RPMI7951 (cell line): ENCODE measurements at regions not wholly inside any gene's neighbourhood (a gene's known extent, or its start where the extent isn't known, plus 50 kb on each side); places are given as distances from the start of the nearest gene placed in this dataset.
"Not testable (repeated sequence)": the region's sequence is repeated elsewhere in the genome, so short reads cannot be mapped to it uniquely, and the experiment has no call there.

ENCODE experiments used
- DNase-seq: peaks from one replicate; pipeline ENCODE4 v3.0.0-alpha.2; 2012; ENCODE audit warnings: low read depth

DNA sequence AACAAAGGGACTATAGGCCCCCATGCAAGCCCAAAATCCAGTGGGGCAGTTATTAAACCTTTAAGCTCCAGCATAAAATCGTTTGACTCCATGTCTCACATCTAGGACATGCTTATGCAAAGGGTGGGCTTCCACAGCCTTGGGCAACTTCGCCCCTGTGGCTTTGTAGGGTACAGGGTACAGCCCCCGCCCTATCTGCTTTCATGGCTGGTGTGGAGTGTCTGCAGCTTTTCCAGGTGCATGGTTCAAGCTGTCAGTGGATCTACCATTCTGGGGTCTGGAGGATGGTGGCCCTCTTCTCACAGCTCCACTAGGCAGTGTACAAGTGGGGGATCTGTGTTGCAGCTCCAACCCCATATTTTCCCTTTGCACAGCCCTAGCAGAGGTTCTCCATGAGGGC is 559.8 kb upstream of the TECRL start:
- no peak for DNase-seq

DNA sequence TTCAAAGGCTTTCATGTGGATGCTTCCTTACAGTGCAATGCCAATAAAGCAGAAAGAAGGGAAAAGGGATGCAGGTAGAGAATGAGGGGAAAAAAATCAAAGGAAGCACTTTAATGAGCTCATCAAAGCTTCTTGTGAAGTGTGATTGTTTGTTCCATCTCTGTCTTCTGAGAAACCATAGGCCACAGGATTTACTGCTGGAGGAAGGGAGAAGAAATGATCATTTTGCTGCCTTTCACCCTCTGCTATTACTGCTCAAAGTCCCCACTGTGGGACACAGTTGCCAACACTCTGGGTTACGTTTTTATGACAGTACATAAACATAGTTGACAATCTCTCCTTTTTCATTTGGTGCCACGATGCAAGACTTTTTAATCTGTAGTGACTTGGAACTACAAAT is 558.0 kb upstream of the TECRL start:
- no peak for DNase-seq

DNA sequence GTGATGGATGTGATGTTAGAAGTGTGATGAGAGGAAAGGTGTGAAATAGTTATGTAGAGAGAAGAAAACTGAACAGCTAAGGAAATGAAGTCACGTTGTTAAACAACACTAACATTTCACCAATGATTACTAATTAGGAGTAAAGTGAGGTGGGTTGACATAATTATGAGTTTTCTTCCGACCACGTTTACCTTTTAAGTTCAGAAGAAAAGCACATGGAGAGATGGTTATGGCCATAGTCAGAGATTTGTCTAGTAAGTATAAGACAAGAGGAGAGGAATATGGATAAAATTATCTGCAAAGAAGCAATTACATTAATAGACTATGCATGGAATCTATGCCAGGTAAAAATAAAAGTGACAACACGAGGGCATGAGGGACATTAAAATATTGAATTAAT is 551.3 kb upstream of the TECRL start:
- DNase-seq: no peak

DNA sequence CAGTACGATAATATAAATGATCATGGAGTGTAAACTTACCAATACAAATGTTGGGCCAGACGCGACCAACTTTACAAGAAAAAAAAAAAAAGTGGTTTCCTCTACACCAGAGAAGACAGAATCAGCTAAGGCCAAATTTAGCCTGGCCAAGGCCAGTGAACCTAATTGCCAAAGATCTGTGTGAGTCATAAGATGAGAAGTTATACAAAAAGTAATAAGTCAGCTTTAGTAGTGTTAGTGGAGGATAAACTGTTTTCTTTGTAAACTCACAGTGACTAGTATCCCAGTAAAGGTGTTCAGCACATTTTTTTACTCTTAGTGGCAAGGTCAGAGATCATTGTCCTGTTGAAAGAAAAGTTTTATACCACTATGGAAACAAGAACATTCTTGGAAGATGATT is 531.4 kb upstream of the TECRL start:
- no peak for DNase-seq

DNA sequence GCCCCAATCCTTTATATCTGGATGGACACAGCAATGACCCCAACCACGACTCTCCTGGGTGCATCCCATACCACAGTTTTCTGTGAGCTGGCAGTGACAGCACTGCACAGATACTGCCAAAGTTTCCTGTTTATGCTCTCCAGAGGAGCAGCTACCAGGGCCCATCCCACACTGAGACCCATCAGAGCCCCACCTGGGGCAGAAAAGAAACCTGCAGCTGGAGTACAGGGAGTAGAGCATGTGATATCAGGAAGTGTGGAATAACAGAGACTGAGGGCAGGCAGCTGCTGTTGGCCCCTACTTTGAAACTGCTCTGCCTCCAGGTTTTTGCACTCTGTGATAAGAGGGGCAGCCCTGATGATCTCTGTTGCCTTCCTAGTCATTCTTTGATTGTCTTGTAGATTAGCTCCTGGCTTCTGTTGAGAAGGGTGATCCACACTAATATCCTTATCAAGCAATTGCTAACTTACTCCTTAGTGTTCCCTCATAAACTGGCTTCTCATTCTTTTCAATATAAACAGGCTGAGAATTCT is 526.3 kb upstream of the TECRL start:
- no peak for DNase-seq

DNA sequence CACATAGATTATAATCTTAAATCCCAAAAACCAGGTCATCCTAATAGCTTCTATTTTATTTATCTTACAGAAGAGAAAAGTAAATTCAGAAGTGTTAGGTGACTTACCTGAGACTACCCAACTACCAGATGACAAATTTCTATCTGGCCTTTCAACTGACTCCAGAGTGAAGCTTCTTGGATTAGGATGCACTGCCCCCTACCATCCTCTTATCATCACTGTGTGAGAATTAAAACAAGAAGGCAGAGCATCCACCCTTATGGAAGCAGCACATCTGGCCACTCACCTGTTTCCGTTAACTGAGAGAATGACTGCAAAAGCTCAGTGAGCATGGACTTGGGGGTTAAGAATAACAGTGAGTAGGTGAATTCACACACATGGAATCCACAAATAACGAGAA is 502.6 kb upstream of the TECRL start:
- DNase-seq: no peak

DNA sequence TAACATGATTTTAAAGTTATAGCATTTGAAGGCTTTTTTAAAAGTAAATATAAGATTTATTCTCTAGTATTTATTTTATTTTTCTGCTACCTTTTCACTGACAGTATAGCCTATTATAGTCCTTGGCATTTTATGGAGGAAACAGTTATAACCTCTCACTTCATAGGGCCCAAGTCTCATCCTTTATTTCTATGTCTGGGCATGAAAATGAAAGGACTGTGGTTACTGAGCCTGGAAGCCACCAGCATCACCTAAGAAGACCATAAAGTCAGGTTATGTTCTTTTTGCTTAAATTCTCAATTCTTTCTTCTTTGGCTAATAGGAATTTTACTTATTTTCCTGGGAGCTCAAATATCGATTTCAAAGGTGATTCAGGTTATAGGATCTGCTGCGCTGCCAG is 494.7 kb upstream of the TECRL start:
- DNase-seq: no peak

DNA sequence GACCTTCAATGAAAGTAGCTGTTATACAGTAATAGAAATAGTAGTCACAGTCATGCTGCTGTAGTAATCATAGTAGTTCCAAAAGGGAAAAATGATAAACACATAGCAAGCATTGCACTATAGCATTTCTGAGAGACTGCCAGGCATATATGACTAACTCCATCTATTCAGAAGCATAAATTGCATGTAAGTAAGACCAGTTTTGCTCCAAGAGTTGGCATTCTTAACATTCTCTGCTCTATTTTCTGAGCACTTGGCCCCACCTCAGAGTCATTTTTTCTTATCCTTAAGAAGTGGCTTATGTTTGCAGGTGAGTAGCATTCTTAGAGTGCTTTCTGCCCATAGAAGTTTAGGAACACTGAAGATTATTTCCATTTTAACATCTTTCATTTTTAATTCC is 490.3 kb upstream of the TECRL start:
- DNase-seq: no peak

DNA sequence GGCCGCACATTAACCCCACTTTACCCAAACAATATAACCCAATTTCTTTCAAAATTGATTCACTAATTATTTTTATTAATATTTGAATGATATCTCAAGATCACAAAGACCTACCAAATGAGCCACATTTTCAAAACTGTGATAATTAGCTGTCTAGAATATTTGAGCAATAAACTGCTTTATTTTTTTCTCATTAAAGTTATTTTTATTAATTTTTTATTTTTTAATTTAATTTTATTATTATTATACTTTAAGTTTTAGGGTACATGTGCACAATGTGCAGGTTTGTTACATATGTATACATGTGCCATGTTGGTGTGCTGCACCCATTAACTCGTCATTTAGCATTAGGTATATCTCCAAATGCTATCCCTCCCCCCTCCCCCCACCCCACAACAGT is 489.8 kb upstream of the TECRL start:
- DNase-seq: not testable (repeated sequence)

DNA sequence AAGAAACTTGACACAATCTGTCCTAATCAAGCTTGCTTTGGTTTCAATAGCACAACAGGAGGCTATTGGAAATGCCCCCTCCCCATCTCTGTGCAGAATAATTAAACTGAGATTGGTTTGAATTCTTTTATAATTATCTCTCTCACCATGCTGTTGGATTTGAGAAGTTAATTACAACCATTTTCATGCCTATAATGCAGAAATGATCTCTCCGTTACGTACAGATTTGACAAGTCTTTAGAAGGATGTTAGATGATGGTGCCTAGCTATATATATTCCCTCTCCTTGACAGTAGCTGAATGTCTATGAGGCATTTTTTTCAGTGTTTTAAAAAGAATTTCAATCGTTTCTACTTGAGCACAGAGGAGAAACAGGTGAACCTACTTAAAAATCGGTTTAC is 488.4 kb upstream of the TECRL start:
- no peak for DNase-seq

DNA sequence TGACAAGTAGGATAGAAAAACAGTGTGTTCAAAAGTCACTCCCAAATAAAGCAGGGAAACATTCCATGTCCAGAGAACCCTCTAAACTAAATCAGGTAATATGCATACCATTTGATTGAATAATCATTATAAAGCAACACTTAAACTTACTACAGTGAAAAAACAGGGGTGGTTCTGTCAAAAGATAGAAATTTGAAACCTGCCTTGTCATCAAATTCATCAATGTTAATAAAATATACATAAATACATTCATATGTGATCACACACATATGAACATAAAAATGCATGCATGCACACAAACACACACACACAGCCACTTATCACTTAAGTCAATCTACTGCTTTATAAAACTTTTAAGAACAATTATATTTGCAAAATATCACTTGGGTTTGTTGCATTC is 485.8 kb upstream of the TECRL start:
- no peak for DNase-seq

DNA sequence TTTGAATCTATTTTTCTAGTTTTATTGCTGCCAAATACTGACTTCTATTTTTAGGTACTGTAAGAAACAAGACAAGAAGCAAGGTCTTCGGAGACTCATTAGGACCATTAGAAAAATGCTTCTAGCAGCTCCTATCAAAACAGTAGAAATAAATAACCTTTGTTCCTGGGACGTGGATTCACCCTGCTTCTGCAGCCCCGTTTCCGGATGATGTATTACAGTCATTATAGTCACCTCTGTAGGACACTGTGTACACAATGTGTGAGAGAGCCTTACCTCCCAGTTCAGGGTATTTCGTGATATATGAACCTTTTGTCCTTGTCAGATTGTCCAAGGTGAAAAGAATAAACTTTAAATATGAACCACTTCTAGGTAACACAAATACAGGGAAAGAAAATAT is 484.0 kb upstream of the TECRL start:
- no peak for DNase-seq

DNA sequence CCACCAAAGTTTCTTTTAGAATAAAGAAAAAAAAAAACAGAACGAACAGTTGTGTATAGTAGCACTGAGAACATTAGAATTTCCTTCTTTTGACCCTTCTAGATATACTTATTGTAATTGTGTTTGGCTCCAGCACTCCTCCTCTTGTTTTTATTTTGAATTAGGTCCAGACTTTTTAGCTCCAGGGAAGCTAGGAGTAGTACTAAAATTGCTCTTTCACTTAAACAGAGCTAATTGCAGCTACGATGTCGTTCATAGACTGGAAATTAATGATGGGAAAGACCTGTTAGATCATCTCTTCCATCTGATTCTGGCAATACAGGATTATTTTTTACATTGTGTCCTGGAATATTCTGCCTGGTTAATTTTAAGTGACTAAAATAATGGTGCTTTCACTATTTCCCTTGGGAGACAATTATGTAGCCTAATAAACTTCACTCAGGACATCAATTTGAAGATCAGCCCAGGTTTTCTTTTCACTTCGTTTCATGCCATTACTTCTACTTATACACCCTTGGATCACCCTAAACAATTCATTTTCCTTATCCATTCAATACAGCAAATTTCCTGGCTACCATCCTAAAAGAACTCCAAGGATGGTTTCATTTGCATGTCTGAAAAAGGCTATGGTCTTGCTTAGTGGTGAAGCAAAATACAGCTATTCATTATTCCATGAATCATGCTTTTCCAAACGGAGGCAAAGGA is 480.8 kb upstream of the TECRL start:
- DNase-seq: no peak

DNA sequence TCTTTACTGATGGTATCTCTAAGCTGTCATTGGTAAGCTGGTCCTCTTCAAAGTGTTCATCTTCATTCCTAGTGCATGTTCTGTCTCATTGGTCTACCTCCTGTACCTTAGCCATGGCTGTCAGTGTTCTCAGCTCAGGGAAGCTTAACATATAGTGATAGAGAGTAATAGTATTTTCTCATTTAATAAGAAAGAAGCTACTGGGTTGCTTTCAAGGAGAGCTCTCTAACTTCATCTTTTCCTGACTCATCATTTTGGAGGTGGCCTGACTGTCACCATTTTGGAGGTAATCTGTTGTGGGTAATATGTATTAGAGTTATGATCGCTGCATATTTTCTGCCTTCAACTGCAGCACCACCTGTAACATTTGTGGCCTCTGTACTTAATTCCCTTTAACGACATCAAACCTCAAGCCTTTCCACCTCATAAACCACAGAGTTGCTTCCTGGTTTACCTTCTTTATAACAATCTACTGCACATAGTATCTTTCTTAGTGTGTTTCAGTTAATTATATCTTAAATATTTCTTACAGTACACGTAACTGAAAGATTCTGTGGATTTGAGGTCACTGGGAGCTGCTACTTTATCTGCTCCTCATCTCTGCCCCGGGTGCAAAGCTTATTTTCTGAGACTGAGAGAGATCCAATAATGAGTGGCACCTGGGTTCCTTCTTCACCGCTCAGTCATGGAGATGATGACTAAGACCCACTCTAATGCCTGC is 474.0 kb upstream of the TECRL start:
- DNase-seq: no peak

DNA sequence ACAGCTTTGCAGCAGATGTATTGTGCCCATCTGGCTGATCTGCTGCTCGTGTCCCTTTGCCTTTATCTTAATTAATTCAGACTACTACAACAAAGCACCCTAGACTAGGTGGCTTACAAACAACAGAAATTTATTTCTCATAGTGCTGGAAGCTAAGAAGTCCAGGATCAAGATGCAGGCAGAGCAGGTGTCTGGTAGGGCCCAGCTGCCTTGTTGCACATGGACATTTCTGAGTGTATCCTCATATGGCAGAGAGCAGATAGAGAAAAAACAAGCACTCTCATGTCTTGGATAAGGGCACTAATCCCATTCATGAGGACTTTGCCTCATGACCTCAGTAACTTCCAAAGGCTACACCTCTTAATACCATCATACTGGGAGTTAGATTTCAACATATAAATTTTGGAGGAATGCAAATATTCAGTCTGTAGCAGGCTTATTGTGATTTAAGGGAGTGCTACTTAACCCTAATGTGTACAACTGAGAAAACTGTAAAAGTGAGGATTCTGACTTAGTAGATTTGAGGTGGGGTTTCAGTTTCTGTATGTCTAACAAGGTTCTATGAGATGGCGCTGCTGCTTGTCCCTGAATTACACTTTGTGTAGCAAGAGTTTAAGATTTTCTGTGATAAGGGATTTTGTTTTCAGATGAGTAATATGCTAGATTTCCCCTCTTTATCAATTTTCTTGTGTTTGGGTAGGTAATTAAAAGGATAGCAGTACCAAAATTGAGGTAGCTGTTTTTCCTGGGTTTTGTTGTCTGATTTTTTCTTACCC is 473.2 kb upstream of the TECRL start:
- DNase-seq: no peak

DNA sequence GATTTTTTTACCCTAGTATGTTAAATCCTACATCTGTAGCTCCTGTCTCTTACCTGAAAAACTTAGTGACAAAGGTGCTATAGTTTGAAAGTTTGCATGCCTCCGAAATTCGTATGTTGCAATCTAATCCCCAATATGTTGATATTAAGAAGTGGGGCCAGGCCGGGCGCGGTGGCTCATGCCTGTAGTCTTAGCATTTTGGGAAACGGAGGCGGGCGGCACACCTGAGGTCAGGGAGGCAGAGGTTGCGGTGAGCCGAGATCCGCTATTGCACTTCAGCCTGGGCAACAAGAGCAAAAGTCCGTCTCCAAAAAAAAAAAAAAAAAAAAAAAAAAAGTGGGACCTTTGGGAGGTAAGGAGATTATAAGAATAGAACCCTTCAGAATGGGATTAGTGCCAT is 471.3 kb upstream of the TECRL start:
- DNase-seq: no peak

DNA sequence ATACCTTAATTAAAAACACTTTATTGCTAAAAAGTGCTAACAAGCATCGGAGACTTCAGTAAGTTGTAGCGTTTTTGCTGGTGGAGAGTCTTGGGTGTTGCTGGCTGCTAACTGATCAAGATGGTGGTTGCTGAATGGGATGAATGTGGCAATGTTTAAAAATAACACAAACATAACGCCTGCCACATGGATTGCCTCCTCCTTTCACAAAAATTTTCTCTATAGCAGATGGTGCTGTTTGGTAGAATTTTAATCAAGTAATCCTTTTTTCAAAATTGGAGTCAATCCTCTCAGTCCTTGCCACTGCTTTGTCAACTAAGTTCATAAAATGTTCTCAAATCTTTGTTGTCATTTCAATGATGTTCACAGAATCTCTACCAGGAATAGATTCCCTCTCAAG is 466.8 kb upstream of the TECRL start:
- DNase-seq: no peak

DNA sequence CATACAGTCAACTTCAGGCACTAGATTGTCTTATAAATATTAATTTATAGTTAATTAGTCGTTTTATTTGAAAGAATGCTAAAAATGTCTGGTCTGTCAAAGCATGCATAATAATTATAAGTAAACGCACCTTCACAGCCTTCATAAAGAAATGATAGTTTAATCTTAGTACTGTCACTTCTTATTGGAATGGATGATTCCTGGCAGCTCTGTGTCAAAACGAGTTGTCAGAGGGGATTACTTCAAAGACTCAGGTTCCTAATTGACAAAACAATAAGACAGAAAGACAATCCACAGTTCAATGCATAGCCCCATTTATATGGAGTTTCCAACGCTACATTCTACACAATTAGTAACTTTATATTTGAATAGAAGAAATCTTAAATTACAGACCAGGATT is 461.3 kb upstream of the TECRL start:
- no peak for DNase-seq

DNA sequence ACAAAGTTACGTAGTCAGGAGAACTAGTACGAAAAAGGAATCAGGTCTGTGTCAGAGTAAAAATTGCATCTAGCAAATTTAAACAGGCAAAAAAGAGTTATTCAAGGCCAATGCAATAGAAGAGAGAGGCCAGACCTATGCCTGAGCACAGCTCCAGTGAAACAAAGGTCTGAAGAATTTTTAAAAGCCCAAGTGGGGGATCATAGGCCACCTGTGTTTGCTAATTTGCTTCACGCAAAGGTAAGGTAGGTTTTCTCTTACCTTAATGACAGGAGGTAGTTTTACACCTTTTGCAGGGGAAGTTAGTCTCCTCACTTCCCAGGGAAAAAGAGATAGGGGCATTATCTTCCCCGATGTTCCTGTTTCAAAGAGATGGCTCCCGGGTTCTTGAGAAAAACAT is 448.6 kb upstream of the TECRL start:
- DNase-seq: no peak

DNA sequence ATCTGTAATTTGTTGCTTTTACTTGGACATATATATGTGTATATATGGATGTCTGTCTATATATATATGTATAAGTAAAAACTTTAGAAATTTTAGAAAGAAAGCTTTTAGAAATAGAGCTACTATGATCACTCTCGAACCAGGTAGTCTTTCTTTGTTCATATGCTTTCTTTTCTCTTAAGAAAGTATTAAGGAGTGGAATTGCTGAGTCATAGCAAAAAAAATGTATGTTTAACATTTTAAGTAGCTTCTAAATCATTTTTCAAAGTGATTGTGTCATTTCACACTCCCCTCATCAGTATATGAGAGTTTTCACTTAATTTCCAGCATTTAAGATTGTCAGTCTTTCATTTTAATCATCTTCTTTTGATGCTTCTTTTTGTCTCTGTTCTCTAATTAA is 447.9 kb upstream of the TECRL start:
- DNase-seq: no peak

DNA sequence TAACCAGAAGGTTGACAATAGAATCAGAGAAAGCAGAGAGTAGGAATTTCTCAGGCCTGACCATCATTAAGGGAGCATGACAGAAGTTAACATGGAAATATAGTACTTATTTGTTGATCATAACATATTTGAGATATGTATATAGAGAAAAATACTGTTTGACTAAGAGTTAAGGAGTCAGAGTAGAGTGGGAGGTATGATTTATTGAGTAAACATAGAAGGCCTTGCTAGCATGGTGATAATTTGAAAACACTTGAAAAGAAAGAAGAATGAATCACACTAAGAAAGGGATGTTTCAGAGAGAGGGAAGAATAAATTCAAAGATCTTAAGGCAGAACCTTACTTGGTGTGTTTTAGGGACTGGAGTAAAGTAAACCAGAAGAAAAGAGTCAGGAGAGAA is 437.2 kb upstream of the TECRL start:
- no peak for DNase-seq

DNA sequence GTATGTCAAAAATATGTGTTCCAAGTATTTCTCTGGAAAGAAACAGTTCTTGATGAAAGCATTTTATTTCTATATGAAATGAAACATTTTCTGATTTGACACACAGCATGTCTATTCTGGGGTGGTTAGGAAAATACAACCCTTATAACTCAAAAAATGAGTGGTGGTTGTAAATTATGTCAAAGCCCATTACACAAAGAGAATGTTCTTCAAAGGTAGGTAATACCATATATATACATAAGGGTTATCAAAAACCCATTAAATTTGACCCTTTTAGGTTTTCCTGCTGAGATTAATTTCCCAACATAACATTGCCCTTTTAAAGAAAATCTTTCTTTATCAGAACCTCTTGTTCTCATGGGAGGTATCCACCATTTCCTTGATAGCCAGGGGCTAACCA is 420.5 kb upstream of the TECRL start:
- DNase-seq: no peak

DNA sequence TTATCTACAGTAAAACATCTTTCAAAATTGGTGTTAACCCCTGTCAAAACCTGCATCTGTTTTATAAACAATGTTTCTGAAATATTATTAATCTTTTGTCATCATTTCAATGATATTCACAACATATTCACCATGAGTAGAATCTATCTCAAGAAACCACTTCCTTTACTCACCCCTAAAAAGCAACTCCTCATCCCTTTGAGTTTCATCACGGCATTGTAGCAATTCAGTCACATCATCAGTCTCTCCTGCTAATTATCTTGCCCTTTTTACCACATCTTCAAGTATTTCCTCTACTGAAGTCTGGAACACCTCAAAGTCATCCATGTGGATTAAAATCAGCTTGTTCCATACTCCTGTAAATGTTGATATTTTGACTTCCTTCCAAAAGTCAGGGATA is 415.3 kb upstream of the TECRL start:
- no peak for DNase-seq
